Skin of body (tissue), 1 donor: ENCODE measurements at regions not wholly inside any gene's neighbourhood (a gene's known extent, or its start where the extent isn't known, plus 50 kb on each side); places are given as distances from the start of the nearest gene placed in this dataset.

ENCODE experiments used
- DNase-seq: peaks from one replicate; lab custom pipeline; 2025; lab: John Stamatoyannopoulos, UW

GRCh38 chr9:126556560-126557250, 57.0 kb upstream of the LMX1B start:
- DNase-seq: no peak

- peak; percentile 24 for DNase-seq
These were observed 55.6 kb upstream of the LMX1B start for GRCh38 chr9:126558051-126558665.

- no peak for DNase-seq
These were observed 54.4 kb upstream of the LMX1B start for GRCh38 chr9:126559296-126559695.

GRCh38 chr9:126561582-126561981, 52.1 kb upstream of the LMX1B start:
- DNase-seq: no peak

- no peak for DNase-seq
These were observed 50.2 kb upstream of the LMX1B start for GRCh38 chr9:126563556-126563955.
